Dendritic cell treated with granulocyte-macrophage colony-stimulating factor and Interleukin-4, amounts not matched to agents 40 ng/mL and 50 ng/mL, for 4 days (primary cell): ENCODE measurements at regions not wholly inside any gene's neighbourhood (a gene's known extent, or its start where the extent isn't known, plus 50 kb on each side); places are given as distances from the start of the nearest gene placed in this dataset.

Source experiments
- H3K27ac Mint-ChIP-seq: one replicate; pipeline ENCODE4 v1.8.0; 2022; ENCODE audit warnings: mild to moderate bottlenecking, mixed read lengths
- H3K27me3 Mint-ChIP-seq: one replicate; pipeline ENCODE4 v1.8.0; 2022; ENCODE audit warnings: mild to moderate bottlenecking, mixed read lengths
- H3K36me3 Mint-ChIP-seq: one replicate; pipeline ENCODE4 v1.8.0; 2022; ENCODE audit warnings: low read depth, mixed read lengths
- H3K4me1 Mint-ChIP-seq: one replicate; pipeline ENCODE4 v1.8.0; 2022; ENCODE audit warnings: low read depth, mixed read lengths
- H3K4me3 Mint-ChIP-seq: one replicate; pipeline ENCODE4 v1.8.0; 2022; ENCODE audit warnings: mild to moderate bottlenecking, moderate library complexity, mixed read lengths
- H3K9me3 Mint-ChIP-seq: one replicate; pipeline ENCODE4 v1.8.0; 2022; ENCODE audit warnings: mixed read lengths
- intact Hi-C: fragments of 100-400 bp; cut with micrococcal nuclease; formaldehyde crosslinking; loops from one replicate; pipeline ENCODE4 v1.15.0; 2022

- Mint-ChIP-seq H3K27me3 (no peaks in the 10 kb centered on the region), H3K4me3 (no peak overlapping the region), H3K9me3 (peaks cover 24% of the 10 kb centered on the region), H3K4me1 (no peaks in the 10 kb centered on the region), H3K27ac (no peak overlapping the region), H3K36me3 (no peaks in the 10 kb centered on the region)
- intact Hi-C loops: no loop called here
Observed at GRCh38 chr13:103960001-103960400, 893.8 kb upstream of the SLC10A2 start.

DNA sequence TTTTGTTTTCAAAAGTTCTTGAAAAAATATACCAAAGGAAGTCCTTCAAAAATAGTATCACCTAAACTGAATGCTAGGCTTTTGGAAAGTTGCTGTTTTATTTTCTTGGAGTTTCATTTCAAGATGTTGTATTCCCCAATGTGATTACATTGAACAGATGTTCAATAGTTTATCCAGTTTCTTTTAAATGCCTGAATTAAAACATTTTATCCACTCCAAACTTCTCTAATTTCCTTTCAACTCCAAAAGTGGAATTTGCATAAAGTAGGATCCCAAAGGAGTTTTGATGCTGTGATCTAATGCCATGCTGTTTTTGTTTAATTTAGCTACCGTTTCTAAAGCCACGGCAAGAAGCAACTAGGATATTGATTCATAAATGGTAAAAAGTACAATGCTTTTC is 892.5 kb upstream of the SLC10A2 start:
- Mint-ChIP-seq H3K4me3 (no peak overlapping the region), H3K9me3 (peaks cover 23% of the 10 kb centered on the region)
- intact Hi-C loops: no loop called here

DNA sequence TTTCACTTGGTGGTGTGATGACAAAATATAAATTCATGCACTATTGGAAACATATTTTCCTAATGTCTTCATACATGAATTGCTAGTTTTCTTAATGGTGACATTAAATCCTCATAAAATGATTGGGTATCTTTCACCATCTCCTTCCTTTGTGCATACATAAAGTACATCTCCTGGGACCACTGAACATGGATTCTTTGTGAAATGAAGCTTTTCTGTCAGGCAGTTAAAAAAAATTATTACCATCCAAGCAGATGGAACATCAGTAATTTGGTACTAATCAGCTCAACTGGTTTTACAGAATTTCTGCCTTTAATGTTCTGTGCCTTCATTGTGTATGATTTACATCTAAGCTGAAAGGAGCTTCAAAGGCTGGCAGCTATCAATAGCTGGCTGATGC is 891.7 kb upstream of the SLC10A2 start:
- Mint-ChIP-seq H3K4me1 (no peaks in the 10 kb centered on the region), H3K27me3 (no peaks in the 10 kb centered on the region), H3K4me3 (no peak overlapping the region), H3K36me3 (no peaks in the 10 kb centered on the region), H3K27ac (no peak overlapping the region), H3K9me3 (peaks cover 19% of the 10 kb centered on the region)
- intact Hi-C loops: no loop called here

More for the DNA sequence above, 892.5 kb upstream of the SLC10A2 start:
- H3K27me3 Mint-ChIP-seq: no peaks in the 10 kb centered on the region
- H3K27ac Mint-ChIP-seq: no peak overlapping the region
- no peaks in the 10 kb centered on the region for H3K4me1 Mint-ChIP-seq
- no peaks in the 10 kb centered on the region for H3K36me3 Mint-ChIP-seq

DNA sequence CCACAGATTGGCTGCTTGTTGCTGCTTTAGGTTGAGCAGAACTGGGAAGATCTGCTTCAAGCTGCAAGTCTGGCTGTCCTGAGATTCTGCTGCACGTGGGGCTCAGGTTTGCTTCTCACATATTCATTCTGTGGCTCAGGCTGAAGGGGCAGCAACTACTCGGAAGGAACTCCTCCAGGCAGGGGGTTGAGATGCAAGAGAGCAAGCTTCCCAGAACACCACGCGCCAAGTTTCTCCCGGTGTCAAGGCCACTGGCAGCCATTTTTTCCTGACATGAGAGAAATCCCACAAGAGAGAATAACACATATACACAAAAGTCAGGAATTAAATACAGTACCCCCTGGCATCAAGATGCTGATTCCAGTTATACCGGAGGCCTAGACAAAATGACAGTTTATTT is 887.6 kb upstream of the SLC10A2 start:
- no peaks in the 10 kb centered on the region for H3K4me1 Mint-ChIP-seq
- H3K36me3 Mint-ChIP-seq: no peaks in the 10 kb centered on the region

GRCh38 chr13:103952183-103952582 is 886.0 kb upstream of the SLC10A2 start:
- peaks cover 14% of the 10 kb centered on the region for H3K9me3 Mint-ChIP-seq
- H3K4me3 Mint-ChIP-seq: no peak overlapping the region
- H3K4me1 Mint-ChIP-seq: no peaks in the 10 kb centered on the region
- H3K27ac Mint-ChIP-seq: no peak overlapping the region
- H3K36me3 Mint-ChIP-seq: no peaks in the 10 kb centered on the region
- intact Hi-C loops: no loop called here
- no peaks in the 10 kb centered on the region for H3K27me3 Mint-ChIP-seq

More for the DNA sequence above, 887.6 kb upstream of the SLC10A2 start:
- intact Hi-C loops: no loop called here
- H3K27ac Mint-ChIP-seq: no peak overlapping the region
- H3K9me3 Mint-ChIP-seq: peaks cover 14% of the 10 kb centered on the region
- H3K4me3 Mint-ChIP-seq: no peak overlapping the region
- no peaks in the 10 kb centered on the region for H3K27me3 Mint-ChIP-seq

GRCh38 chr13:103948426-103948825 is 882.2 kb upstream of the SLC10A2 start:
- Mint-ChIP-seq H3K36me3 (no peaks in the 10 kb centered on the region), H3K27me3 (no peaks in the 10 kb centered on the region), H3K9me3 (no peaks in the 10 kb centered on the region), H3K4me1 (no peaks in the 10 kb centered on the region), H3K27ac (no peak overlapping the region), H3K4me3 (no peak overlapping the region)
- intact Hi-C loops: no loop called here

DNA sequence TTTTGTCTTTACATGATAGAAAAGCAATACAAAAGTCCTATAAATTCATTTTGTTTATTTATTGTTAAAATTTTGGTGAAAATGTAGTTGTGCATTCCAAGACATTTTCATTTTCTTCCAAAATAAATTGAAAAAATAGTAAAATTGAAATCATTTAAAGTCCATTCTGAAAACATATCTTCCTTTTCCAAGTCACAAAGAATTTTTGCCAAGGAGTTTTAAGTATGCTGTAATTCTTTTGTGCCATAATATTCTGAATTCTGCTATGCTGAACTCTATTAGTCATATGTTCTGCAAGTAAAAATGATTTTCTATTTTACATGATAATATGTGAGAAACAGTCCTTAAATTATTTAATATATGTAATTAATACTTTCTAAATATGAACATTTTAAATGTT is 879.6 kb upstream of the SLC10A2 start:
- Mint-ChIP-seq H3K4me1 (no peaks in the 10 kb centered on the region), H3K9me3 (peaks cover 12% of the 10 kb centered on the region), H3K27ac (no peak overlapping the region), H3K4me3 (no peak overlapping the region), H3K36me3 (no peaks in the 10 kb centered on the region), H3K27me3 (no peaks in the 10 kb centered on the region)
- intact Hi-C loops: no loop called here

DNA sequence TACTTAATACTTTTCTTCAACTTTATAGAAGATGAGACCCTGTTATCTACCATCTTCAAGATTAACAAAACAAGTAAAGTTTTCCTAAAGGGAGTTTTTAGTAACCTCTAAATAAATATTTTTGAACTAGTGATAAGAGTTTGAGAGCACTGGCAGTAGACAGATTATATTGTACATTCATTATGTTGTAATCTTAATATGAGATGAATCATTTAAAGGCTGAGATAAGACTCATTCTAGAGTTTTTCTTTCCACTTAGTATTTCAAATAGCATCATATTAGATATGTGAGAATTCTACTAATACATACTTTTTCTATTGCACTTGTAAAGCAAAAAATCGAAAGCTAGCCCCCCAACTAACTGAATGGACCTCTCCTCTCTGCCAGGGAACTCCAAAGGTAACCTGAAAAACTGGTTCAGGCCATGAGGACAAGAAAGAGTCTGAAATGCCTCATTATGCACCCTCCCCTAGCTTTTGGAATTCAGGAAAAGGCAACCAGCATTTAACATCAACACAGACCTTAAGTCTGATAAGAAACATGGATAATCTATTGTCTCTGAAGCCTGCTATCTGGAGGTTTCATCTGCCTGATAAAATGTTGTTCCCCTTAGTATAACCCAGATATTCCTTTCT is 875.4 kb upstream of the SLC10A2 start:
- Mint-ChIP-seq H3K36me3 (no peaks in the 10 kb centered on the region), H3K27ac (no peak overlapping the region), H3K4me3 (no peak overlapping the region), H3K27me3 (no peaks in the 10 kb centered on the region), H3K4me1 (no peaks in the 10 kb centered on the region), H3K9me3 (peaks cover 29% of the 10 kb centered on the region)
- intact Hi-C loops: no loop called here

- H3K27me3 Mint-ChIP-seq: no peaks in the 10 kb centered on the region
- no peaks in the 10 kb centered on the region for H3K4me1 Mint-ChIP-seq
- intact Hi-C loops: no loop called here
- H3K36me3 Mint-ChIP-seq: no peaks in the 10 kb centered on the region
- H3K27ac Mint-ChIP-seq: no peak overlapping the region
- peaks cover 32% of the 10 kb centered on the region for H3K9me3 Mint-ChIP-seq
- no peak overlapping the region for H3K4me3 Mint-ChIP-seq
Observed at GRCh38 chr13:103935117-103935516, 868.9 kb upstream of the SLC10A2 start.

- intact Hi-C loops: no loop called here
- Mint-ChIP-seq H3K36me3 (no peaks in the 10 kb centered on the region), H3K9me3 (peaks cover 40% of the 10 kb centered on the region), H3K27ac (no peak overlapping the region), H3K4me1 (no peaks in the 10 kb centered on the region), H3K4me3 (no peak overlapping the region), H3K27me3 (no peaks in the 10 kb centered on the region)
Observed at GRCh38 chr13:103931885-103932284, 865.7 kb upstream of the SLC10A2 start.

- Mint-ChIP-seq H3K36me3 (no peaks in the 10 kb centered on the region), H3K4me1 (no peaks in the 10 kb centered on the region), H3K9me3 (peaks cover 41% of the 10 kb centered on the region), H3K27ac (no peak overlapping the region), H3K4me3 (no peak overlapping the region), H3K27me3 (no peaks in the 10 kb centered on the region)
- intact Hi-C loops: no loop called here
Observed at GRCh38 chr13:103931331-103931845, 865.2 kb upstream of the SLC10A2 start.

- Mint-ChIP-seq H3K4me1 (no peaks in the 10 kb centered on the region), H3K27ac (no peak overlapping the region), H3K27me3 (no peaks in the 10 kb centered on the region), H3K36me3 (no peaks in the 10 kb centered on the region), H3K9me3 (peaks cover 47% of the 10 kb centered on the region), H3K4me3 (no peak overlapping the region)
- intact Hi-C loops: no loop called here
Observed at GRCh38 chr13:103926118-103926517, 859.9 kb upstream of the SLC10A2 start.

- Mint-ChIP-seq H3K9me3 (no peaks in the 10 kb centered on the region), H3K27ac (no peak overlapping the region), H3K4me1 (no peaks in the 10 kb centered on the region), H3K27me3 (no peaks in the 10 kb centered on the region), H3K36me3 (no peaks in the 10 kb centered on the region), H3K4me3 (no peak overlapping the region)
- intact Hi-C loops: no loop called here
Observed at GRCh38 chr13:103908911-103909310, 842.7 kb upstream of the SLC10A2 start.

GRCh38 chr13:103908274-103908673 is 842.1 kb upstream of the SLC10A2 start:
- intact Hi-C loops: no loop called here
- no peaks in the 10 kb centered on the region for H3K27me3 Mint-ChIP-seq
- no peaks in the 10 kb centered on the region for H3K4me1 Mint-ChIP-seq
- no peaks in the 10 kb centered on the region for H3K9me3 Mint-ChIP-seq
- H3K4me3 Mint-ChIP-seq: no peak overlapping the region
- no peak overlapping the region for H3K27ac Mint-ChIP-seq
- no peaks in the 10 kb centered on the region for H3K36me3 Mint-ChIP-seq

- intact Hi-C loops: no loop called here
- Mint-ChIP-seq H3K9me3 (peaks cover 7% of the 10 kb centered on the region), H3K36me3 (no peaks in the 10 kb centered on the region), H3K4me3 (no peak overlapping the region), H3K4me1 (no peaks in the 10 kb centered on the region), H3K27ac (no peak overlapping the region), H3K27me3 (no peaks in the 10 kb centered on the region)
Observed at GRCh38 chr13:103903790-103904189, 837.6 kb upstream of the SLC10A2 start.
